Right lobe of liver (tissue), 6 donors: ENCODE measurements at regions not wholly inside any gene's neighbourhood (a gene's known extent, or its start where the extent isn't known, plus 50 kb on each side); places are given as distances from the start of the nearest gene placed in this dataset.

Source experiments
- ATAC-seq, 4 donors: fragments of 200-7000 bp; cut with Tn5 transposase; one replicate each; pipeline ENCODE4 v1.9.1; 2020; ENCODE audit warnings: mild to moderate bottlenecking in 4 of 4, moderate library complexity in 4 of 4
- DNase-seq, 3 donors: peaks; one replicate each; pipeline ENCODE4 v3.0.0-alpha.2; 2020
- H3K27ac ChIP-seq, 3 donors: fragments of 200-600 bp; one replicate each; pipeline ENCODE4 v1.8.0; 2022
- H3K27me3 ChIP-seq, 2 donors: fragments of 200-600 bp; one replicate each; pipeline ENCODE4 v1.8.0; 2022
- H3K36me3 ChIP-seq, 4 donors: fragments of 200-600 bp; sonication (generic) in 1 of 4; one replicate each; pipeline versions ENCODE4 v1.5.1 to v1.8.0; 2017 to 2022; ENCODE audit warnings: control low read depth in 1 of 4
- H3K4me1 ChIP-seq, 4 donors: fragments of 200-600 bp; sonication (generic) in 1 of 4; one replicate each; pipeline versions ENCODE4 v1.5.1 to v1.8.0; 2017 to 2022; ENCODE audit warnings: control low read depth in 1 of 4
- H3K4me3 ChIP-seq, 3 donors: fragments of 200-600 bp; one replicate each; pipeline ENCODE4 v1.8.0; 2022
- H3K9me3 ChIP-seq, 4 donors: fragments of 200-600 bp; sonication (generic) in 1 of 4; one replicate each; pipeline versions ENCODE4 v1.5.1 to v1.8.0; 2017 to 2022; ENCODE audit warnings: control low read depth in 1 of 4
- CTCF ChIP-seq, 4 donors: fragments of 200-600 bp in 3 of 4; fragments of 450-650 bp in 1 of 4; IDR thresholded peaks; one replicate each; pipeline versions ENCODE4 v1.5.1 to v1.8.0; 2016 to 2022; ENCODE audit warnings: antibody characterized with exemption in 4 of 4, mild to moderate bottlenecking in 2 of 4
- POLR2A ChIP-seq: fragments of 450-650 bp; IDR thresholded peaks from one replicate; pipeline ENCODE4 v1.6.1; 2017; ENCODE audit warnings: antibody characterized with exemption, mild to moderate bottlenecking
- WGBS: methylation state at CpG from one replicate; pipeline ENCODE4 v1.1.6; 2018; ENCODE audit warnings: low coverage, low lambda C conversion rate; ENCODE audit not compliant: insufficient coverage; ENCODE audit errors: missing lambda C conversion rate; 5-methylcytosine and 5-hydroxymethylcytosine counted together
- intact Hi-C, 2 donors: fragments of 100-400 bp; cut with DNase I; formaldehyde crosslinking; loops; one replicate each; pipeline versions ENCODE4 v1.11.2 to v1.14.1; 2022
- donor health status: DM: no; HTN: yes; CAD: no.
- donor health status: DM: no; HTN: no; CAD: no.
- donor health status: DM: no; HTN: no; CAD: no.
- donor health status: DM: no; HTN: yes; CAD: no.
- donor health status: DM: no; HTN: yes; CAD: no.

GRCh38 chr3:170762064-170762463 lies 107.9 kb downstream of the RPL22L1 start:
- Histone ChIP-seq H3K4me3 (no peak overlapping the region), H3K4me1 (peaks cover 0 to 36% (median 14%) of the 10 kb centered on the region in 4 donors), H3K27me3 (no peaks in the 10 kb centered on the region), H3K27ac (no peak overlapping the region), H3K36me3 (no peaks in the 10 kb centered on the region), H3K9me3 (no peaks in the 10 kb centered on the region)
- intact Hi-C loops = no loop called here
- TF ChIP-seq CTCF (IDR thresholded peaks at IDR 0.05) (no peak), POLR2A (no peak)
- ATAC-seq (no peak), DNase-seq (no peak)
- WGBS = 83% methylated on average over 2 of the region's 2 CpGs

- H3K27ac ChIP-seq = no peak overlapping the region
- peaks cover 0 to 26% (median 9%) of the 10 kb centered on the region in 4 donors for H3K4me1 ChIP-seq
- intact Hi-C loops = no loop called here
- no peaks in the 10 kb centered on the region for H3K27me3 ChIP-seq
- TF ChIP-seq POLR2A (no peak), CTCF (IDR thresholded peaks at IDR 0.05) (no peak)
- 48% methylated on average over 3 of the region's 3 CpGs for WGBS
- H3K9me3 ChIP-seq = no peaks in the 10 kb centered on the region
- H3K36me3 ChIP-seq = no peaks in the 10 kb centered on the region
- DNase-seq (no peak), ATAC-seq (no peak)
- H3K4me3 ChIP-seq = no peak overlapping the region
Observed at GRCh38 chr3:170761103-170761502, 108.9 kb downstream of the RPL22L1 start.

GRCh38 chr3:170760174-170760526 lies 109.8 kb downstream of the RPL22L1 start:
- TF ChIP-seq CTCF (IDR thresholded peaks at IDR 0.05) (no peak), POLR2A (no peak)
- ATAC-seq (peak; percentile 87 to 93 (median 92)), DNase-seq (peak in 1 of 3 donors; percentile 60)
- no peaks in the 10 kb centered on the region for H3K9me3 ChIP-seq
- peak overlapping the region; percentile 35 to 51 (median 44) for H3K27ac ChIP-seq
- no peaks in the 10 kb centered on the region for H3K36me3 ChIP-seq
- intact Hi-C loops = no loop called here
- no peak overlapping the region for H3K4me3 ChIP-seq
- 15% methylated on average over 1 of the region's 1 CpG for whole genome bisulfite sequencing
- peaks cover 0 to 19% (median 6%) of the 10 kb centered on the region in 4 donors for H3K4me1 ChIP-seq
- no peaks in the 10 kb centered on the region for H3K27me3 ChIP-seq

- WGBS = 11% methylated on average over 5 of the region's 5 CpGs
- TF ChIP-seq CTCF (IDR thresholded peaks at IDR 0.05) (no peak), POLR2A (no peak)
- Histone ChIP-seq H3K27me3 (no peaks in the 10 kb centered on the region), H3K9me3 (no peaks in the 10 kb centered on the region), H3K4me1 (peaks cover 0 to 14% (median 5%) of the 10 kb centered on the region in 4 donors), H3K36me3 (no peaks in the 10 kb centered on the region), H3K4me3 (no peak overlapping the region), H3K27ac (peak overlapping the region; percentile 35 to 51 (median 44))
- DNase-seq (no peak), ATAC-seq (peak; percentile 34 to 58 (median 47))
- intact Hi-C loops = no loop called here
Observed at GRCh38 chr3:170759511-170760173, 110.4 kb downstream of the RPL22L1 start.
